T-helper 9 cell (primary cell): ENCODE measurements at regions not wholly inside any gene's neighbourhood (a gene's known extent, or its start where the extent isn't known, plus 50 kb on each side); places are given as distances from the start of the nearest gene placed in this dataset.

Experiments used
- DNase-seq: peaks from one replicate; pipeline ENCODE4 v3.0.0-alpha.2; 2020

DNA sequence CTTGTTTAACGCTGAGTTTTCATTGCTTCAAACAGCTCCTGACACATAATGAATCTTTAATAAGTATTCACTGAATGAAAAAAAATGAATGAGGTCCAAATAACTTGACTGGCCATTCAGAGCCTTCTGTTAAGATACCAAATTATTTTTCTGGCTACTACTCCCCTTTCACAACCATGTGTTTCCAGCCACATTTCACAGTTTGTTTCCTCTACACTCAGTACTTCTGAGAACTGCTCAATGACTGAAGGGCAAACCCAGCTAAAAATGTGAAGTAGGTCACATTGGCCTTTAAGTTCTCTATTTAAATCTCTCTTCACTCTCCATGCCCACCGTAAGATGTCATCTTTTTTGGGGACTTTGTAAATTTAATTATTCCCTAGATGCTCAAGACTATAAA, 78.4 kb upstream of the KRR1 start:
- DNase-seq = no peak

DNA sequence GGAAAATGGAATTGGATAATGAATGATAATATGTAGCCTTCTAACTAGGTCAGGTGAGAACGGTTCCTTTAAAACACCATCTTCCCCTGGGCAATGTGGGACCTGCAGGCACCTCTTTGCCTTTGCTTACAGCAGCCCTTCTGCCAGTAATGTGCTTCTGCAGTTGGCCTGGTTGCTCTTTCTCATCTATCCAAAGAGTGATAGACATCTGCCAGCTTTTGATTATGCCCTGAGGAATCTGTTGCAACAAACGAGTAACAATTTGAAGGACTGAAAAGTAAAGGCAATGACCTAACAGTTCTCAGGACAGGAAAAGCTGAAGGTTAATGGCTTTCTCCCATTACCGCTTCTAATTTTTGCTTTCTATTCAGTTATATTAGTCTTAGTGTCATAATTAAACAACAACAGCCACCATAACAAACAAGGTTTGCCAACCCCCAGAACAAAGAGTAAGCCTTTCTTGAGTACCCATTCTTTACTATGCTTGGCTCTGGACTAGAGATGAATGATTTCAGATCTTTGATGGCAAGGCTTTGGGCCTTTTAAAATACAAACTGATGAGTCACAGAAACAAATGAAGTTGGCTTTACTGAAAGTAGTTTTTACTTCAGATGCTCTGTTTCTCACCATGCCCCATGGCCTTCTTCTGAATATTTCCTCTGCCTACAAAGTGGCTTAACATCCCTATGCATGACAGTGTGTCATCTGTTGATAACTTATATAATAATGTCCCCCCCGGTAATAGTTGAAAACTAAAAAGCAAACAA, 76.1 kb upstream of the KRR1 start:
- DNase-seq = no peak

DNA sequence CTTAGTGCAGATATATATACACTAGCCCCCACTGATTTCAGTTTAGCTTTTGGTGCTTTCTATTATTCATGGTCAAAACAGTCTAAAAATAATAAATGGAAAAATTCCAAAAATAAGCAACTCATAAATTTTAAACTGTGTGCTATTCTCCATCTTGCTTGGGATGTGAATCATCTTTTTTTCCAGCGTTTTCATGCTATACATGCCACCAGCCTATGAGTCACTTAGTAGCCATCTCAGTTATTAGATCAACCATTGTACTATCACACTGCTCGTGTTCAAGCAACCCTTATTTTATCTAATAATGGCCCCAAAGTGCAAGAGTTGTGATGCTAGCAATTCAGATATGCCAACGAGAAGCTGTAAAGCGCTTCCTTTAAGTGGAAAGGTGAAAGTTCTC, 73.9 kb upstream of the KRR1 start:
- no peak for DNase-seq

DNA sequence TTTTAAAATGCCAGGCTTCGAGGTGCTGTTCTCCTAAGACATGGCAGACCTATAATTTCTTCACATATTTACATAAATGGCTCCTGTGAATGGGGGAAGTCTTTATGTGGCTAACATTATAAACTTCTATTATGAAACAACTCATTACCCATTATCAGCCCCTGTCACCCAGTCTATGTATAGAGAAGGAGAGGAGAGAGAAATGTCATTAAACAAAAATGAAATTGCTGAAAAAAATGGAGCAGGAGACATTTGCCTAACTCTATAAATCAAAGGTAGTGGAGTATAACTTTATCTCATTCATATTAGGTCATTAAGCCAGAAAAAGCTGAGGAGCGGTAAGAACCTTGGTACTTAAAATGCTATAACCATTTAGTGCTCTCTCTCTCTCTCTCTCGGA, 71.9 kb upstream of the KRR1 start:
- DNase-seq = no peak

DNA sequence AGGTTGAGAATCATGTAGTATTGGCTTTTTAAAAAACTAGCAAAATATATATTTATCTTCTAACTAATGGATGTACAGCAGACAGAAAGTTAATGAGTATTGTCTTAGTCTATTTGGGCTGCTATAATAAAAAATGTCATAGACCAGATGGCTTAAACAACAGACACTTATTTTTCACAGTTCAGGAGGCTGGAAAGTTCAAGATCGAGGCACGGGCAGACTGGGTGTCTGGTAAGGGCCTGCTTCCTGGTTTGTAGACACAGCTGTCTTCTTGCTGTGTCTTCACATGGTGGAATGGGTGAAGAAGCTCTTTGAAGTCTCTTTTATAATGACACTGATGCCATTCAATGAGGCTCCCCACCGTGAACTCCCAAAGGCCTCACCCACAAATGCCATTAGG, 70.1 kb upstream of the KRR1 start:
- DNase-seq = no peak

DNA sequence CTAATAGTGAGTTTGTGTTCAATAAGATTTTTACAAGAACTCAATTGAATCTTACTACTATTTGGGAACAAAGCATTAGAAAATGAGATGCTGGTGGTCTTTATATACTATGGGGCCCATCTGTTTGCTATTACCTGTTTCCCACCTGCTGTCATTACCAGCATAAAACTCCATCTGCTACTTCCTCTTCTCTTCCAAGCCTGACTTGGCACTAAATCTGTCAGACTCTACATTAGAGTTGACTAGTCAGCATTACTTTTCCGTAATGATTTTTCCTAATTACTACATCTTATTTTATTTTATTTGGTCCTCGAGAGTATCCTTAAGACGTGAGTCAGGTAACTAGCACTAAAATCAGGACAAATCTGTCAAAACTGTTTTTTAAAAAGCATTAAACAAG, 68.1 kb upstream of the KRR1 start:
- no peak for DNase-seq

DNA sequence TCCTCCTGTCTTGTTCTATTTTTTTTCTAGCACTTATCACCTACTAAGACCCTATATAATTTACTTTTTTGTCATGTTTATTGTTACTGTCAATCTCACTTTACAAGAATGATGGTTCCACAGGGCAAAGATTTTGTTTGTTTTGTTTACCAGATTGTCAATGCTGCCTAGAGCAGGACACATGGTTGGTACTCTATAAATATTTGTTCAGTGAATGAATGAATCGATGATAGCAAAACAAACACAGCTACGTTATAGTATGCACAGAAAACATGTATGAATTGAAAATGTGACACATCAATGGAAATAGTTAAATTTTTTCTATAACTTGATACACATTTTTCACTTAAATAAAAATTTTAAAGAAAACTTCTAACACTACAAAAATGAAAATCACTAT, 67.1 kb upstream of the KRR1 start:
- no peak for DNase-seq

DNA sequence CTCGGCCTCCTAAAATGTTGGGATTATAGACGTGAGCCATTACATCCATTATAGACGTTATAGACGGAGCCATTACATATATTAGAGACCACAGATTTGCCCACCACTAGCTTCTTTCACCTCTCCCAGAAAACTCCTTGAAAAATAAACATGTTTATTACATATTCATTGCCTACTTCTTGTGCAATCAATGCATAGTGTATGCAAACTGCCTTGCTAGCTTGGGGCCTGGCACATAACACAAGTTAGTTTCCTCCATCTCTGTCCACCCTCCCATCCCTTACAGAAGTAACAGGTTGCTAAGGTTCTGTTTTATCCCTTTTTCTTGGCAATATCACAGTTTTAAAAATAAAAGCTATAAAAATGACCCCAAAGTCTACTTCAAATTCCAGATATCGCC, 66.4 kb upstream of the KRR1 start:
- no peak for DNase-seq

DNA sequence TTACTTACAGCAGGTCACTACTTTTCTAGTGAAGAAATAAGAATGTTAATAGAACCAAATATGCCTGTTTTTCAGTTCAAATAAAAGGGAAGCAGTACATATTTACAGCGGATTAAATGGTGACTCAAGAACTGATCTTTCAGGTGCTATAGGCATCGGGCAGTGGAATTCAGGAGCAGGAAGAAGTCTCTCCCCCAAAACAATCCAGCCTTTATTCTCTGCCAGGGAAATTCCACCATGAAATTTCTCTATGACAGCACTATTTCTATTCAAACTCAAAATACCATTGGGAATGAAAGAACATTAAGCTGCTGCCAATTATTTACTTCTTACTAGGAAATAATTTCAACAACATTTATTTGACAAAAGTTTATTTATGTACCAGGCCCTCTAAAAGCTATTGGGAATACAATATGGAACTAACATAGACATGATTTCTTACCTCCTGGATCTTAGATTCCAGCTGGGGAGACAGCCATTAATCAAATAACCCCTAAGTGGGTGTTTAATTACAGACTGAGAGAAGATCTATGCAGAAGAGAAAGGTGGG, 60.3 kb upstream of the KRR1 start:
- DNase-seq = no peak

DNA sequence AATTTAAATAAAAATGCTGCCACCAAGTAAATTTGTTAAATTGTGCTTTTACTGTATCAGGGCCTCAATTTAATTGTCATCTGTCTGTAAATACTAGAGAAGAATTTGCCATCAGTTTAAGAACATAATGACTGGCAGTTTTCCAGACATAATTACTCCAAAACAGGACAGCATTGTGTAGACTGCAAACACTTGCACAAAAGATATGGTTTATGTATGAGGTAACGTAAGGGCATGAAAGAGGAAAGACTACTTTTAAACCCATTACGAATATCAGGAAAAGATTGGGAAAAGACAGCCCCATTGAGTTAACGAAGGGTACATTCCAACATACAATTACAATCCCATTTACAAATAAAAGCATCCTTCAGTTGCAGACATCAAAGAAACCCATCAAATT, 59.8 kb upstream of the KRR1 start:
- no peak for DNase-seq

DNA sequence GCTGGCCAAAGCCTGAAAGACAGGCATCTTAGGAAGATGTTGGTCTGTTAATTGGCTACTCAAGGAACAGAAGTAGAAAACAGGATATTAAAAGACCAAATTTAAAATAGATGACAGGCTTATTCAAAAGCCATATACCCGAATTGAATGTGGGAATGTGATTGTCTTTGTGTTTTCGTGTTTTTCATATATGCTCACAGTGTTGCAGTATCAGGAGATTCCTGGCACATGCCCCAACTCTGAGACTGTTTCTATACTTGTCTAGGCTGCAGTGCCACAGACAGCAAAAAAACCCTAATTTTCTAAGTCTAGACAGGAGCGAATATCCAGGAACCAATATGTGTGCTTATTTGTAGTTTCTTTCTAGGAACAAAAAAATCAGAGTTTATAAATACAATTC, 57.4 kb upstream of the KRR1 start:
- no peak for DNase-seq

DNA sequence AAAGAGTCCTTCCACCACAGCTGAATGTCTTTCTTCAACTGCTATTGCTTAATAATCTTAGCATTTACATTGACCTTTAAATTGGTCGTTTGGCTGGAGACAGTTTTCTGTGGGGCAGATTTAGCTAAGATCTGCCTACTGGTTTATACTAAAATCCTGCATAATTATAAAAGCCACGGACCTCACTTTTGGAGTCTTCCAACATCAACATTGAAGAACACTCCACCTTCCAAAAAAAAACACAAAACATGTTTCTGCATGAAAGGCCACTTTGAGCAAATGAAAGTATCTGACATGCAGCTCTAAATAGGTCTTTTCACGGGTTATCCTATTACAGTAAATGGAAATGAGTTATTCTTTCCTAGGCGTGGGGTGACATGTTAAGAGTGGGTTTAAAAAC, 57.0 kb upstream of the KRR1 start:
- no peak for DNase-seq

DNA sequence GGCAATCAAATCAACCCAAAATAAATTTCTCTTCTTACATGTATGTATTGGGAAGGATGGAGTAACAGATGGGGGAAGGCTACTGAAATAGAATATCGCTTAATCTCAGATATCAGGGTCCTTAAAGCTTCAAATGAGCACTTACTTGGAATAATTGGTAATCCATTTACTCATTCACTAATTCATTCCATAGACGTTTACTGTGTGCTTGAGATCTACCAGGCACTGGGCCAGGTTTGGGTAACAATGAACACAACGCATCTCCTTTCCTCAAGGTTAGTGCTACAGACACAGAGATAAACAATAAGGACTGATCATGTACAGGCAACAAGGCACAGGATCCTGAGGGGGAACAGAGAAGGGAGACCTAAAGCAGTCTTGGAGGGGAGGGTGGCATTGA, 54.4 kb upstream of the KRR1 start:
- no peak for DNase-seq

DNA sequence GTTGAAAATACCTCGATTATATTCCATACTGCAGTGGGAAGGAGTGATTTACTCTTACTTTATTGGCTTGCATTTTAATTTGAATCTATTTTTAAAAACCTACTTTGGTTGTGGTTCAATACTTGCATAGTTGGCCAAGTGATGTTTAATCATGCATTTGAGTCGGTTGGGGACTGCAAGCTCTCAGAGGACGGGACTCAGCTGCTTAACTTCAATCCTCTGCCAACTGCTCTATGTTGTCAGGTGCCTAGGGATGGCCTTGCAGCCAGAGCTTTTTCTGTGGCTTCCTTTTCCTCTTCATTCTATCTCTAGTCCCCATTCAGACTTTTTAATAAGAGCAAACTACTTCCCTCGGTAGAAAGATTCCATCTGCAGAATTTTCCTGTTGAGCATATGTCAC, 53.4 kb upstream of the KRR1 start:
- no peak for DNase-seq

DNA sequence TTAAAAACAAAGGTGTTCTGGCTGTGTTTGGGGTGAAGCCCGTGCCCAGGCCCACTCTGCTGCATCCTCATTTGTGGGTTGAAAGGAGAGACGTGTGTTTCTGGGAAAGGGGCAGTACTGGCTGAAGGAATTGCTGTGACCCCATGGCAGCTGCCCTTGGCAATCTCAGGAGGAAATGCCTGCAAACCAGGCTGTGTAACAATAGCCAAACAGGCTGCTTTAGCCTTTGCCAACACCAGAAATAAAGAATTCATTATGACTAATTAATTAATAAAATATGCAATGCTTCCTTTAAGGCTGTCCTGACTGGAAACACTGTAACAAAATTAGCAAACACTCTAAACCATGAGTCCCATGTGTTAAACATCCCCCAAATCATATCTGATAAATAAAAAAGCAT, 53.0 kb upstream of the KRR1 start:
- no peak for DNase-seq

DNA sequence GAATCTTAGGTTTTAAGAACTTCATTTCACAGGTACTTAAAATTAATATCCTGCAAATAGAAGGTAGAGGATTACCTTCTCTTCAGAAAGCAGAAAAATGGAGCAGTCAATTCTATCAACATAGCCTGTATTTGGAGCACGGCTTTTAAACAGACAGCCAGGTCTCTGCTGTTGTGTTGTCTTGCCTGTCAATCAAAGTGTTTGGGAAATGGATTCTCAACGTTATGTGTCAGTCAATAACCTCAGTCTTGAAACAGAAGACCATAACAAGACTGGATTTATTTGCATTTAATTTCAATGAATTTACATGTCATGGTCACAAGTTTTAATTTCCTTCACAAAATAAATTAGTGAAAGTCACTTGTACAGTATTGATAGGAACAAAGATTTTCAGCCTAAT, 51.9 kb upstream of the KRR1 start:
- DNase-seq = no peak

DNA sequence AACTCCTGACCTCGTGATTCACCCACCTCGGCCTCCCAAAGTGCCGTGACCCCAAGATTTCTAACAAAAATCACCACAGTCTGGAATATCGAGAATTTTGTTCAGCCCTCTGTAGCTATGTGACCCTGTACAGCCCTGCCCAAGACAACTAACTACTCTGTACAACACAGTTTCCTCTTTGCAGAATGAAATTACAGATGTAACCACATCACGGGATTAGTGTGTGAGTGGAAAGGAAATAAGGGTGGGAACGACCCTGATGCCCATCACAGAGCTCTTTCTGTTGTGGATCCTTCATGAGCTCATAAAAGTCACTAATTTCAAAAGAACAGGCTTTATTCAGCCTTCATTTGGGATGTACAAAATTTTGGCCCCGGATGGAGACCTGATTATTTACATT, 50.5 kb upstream of the KRR1 start:
- no peak for DNase-seq
